ENCODE measurements at regions not wholly inside any gene's neighbourhood (a gene's known extent, or its start where the extent isn't known, plus 50 kb on each side); places are given as distances from the start of the nearest gene placed in this dataset.

GRCh38 chr17:71166311-71166710, 954.5 kb upstream of the SOX9 start:
- Histone ChIP-seq H3K27me3 (ENCODE audit: control insufficient read depth, insufficient read depth, low read length) (no peaks in the 10 kb centered on the region), H3K4me1 (ENCODE audit: control insufficient read depth, insufficient read depth, low read length) (no peaks in the 10 kb centered on the region), H3K9ac (ENCODE audit: low read length) (no peak overlapping the region), H3K4me3 (ENCODE audit: low read length) (no peak overlapping the region), H3K27ac (ENCODE audit: low read depth, low read length) (no peak overlapping the region), H3K36me3 (ENCODE audit: control insufficient read depth, insufficient read depth, low read length) (no peaks in the 10 kb centered on the region)

GRCh38 chr17:71168053-71168741, 952.6 kb upstream of the SOX9 start:
- H3K27me3 ChIP-seq (ENCODE audit: control insufficient read depth, insufficient read depth, low read length), result no peaks in the 10 kb centered on the region
- H3K27ac ChIP-seq (ENCODE audit: low read depth, low read length), result no peak overlapping the region
- H3K36me3 ChIP-seq (ENCODE audit: control insufficient read depth, insufficient read depth, low read length), result no peaks in the 10 kb centered on the region
- no peak overlapping the region for H3K4me3 ChIP-seq (ENCODE audit: low read length)
- no peaks in the 10 kb centered on the region for H3K4me1 ChIP-seq (ENCODE audit: control insufficient read depth, insufficient read depth, low read length)
- no peak overlapping the region for H3K9ac ChIP-seq (ENCODE audit: low read length)

GRCh38 chr17:71170070-71170469, 950.8 kb upstream of the SOX9 start:
- Histone ChIP-seq H3K4me3 (ENCODE audit: low read length) (no peak overlapping the region), H3K4me1 (ENCODE audit: control insufficient read depth, insufficient read depth, low read length) (no peaks in the 10 kb centered on the region), H3K9ac (ENCODE audit: low read length) (no peak overlapping the region), H3K27ac (ENCODE audit: low read depth, low read length) (no peak overlapping the region), H3K27me3 (ENCODE audit: control insufficient read depth, insufficient read depth, low read length) (no peaks in the 10 kb centered on the region), H3K36me3 (ENCODE audit: control insufficient read depth, insufficient read depth, low read length) (no peaks in the 10 kb centered on the region)

GRCh38 chr17:71171270-71171669, 949.5 kb upstream of the SOX9 start:
- Histone ChIP-seq H3K4me1 (ENCODE audit: control insufficient read depth, insufficient read depth, low read length) (no peaks in the 10 kb centered on the region), H3K27me3 (ENCODE audit: control insufficient read depth, insufficient read depth, low read length) (no peaks in the 10 kb centered on the region), H3K36me3 (ENCODE audit: control insufficient read depth, insufficient read depth, low read length) (no peaks in the 10 kb centered on the region), H3K4me3 (ENCODE audit: low read length) (no peak overlapping the region), H3K9ac (ENCODE audit: low read length) (no peak overlapping the region), H3K27ac (ENCODE audit: low read depth, low read length) (no peak overlapping the region)

- H3K27ac ChIP-seq (ENCODE audit: low read depth, low read length), result no peak overlapping the region
- H3K27me3 ChIP-seq (ENCODE audit: control insufficient read depth, insufficient read depth, low read length), result no peaks in the 10 kb centered on the region
- no peaks in the 10 kb centered on the region for H3K4me1 ChIP-seq (ENCODE audit: control insufficient read depth, insufficient read depth, low read length)
- no peaks in the 10 kb centered on the region for H3K36me3 ChIP-seq (ENCODE audit: control insufficient read depth, insufficient read depth, low read length)
- no peak overlapping the region for H3K4me3 ChIP-seq (ENCODE audit: low read length)
- H3K9ac ChIP-seq (ENCODE audit: low read length), result no peak overlapping the region
Measured at GRCh38 chr17:71173991-71174390, 946.8 kb upstream of the SOX9 start.

- H3K36me3 ChIP-seq (ENCODE audit: control insufficient read depth, insufficient read depth, low read length), result no peaks in the 10 kb centered on the region
- no peaks in the 10 kb centered on the region for H3K27me3 ChIP-seq (ENCODE audit: control insufficient read depth, insufficient read depth, low read length)
- no peak overlapping the region for H3K27ac ChIP-seq (ENCODE audit: low read depth, low read length)
- peaks cover 6% of the 10 kb centered on the region for H3K4me1 ChIP-seq (ENCODE audit: control insufficient read depth, insufficient read depth, low read length)
- no peak overlapping the region for H3K4me3 ChIP-seq (ENCODE audit: low read length)
- H3K9ac ChIP-seq (ENCODE audit: low read length), result no peak overlapping the region
Measured at GRCh38 chr17:71176331-71176730, 944.5 kb upstream of the SOX9 start.

GRCh38 chr17:71176928-71177443, 943.8 kb upstream of the SOX9 start:
- Histone ChIP-seq H3K4me3 (ENCODE audit: low read length) (no peak overlapping the region), H3K27ac (ENCODE audit: low read depth, low read length) (no peak overlapping the region)

GRCh38 chr17:71180801-71181385, 939.9 kb upstream of the SOX9 start:
- H3K4me1 ChIP-seq (ENCODE audit: control insufficient read depth, insufficient read depth, low read length), result peaks cover 6% of the 10 kb centered on the region
- peak overlapping the region; percentile 42 for H3K27ac ChIP-seq (ENCODE audit: low read depth, low read length)
- no peak overlapping the region for H3K9ac ChIP-seq (ENCODE audit: low read length)
- no peaks in the 10 kb centered on the region for H3K27me3 ChIP-seq (ENCODE audit: control insufficient read depth, insufficient read depth, low read length)
- no peak overlapping the region for H3K4me3 ChIP-seq (ENCODE audit: low read length)
- no peaks in the 10 kb centered on the region for H3K36me3 ChIP-seq (ENCODE audit: control insufficient read depth, insufficient read depth, low read length)

More at GRCh38 chr17:71176928-71177443, 943.8 kb upstream of the SOX9 start:
- Histone ChIP-seq H3K4me1 (ENCODE audit: control insufficient read depth, insufficient read depth, low read length) (peaks cover 6% of the 10 kb centered on the region), H3K9ac (ENCODE audit: low read length) (no peak overlapping the region), H3K36me3 (ENCODE audit: control insufficient read depth, insufficient read depth, low read length) (no peaks in the 10 kb centered on the region), H3K27me3 (ENCODE audit: control insufficient read depth, insufficient read depth, low read length) (no peaks in the 10 kb centered on the region)

GRCh38 chr17:71183066-71183660, 937.7 kb upstream of the SOX9 start:
- H3K27me3 ChIP-seq (ENCODE audit: control insufficient read depth, insufficient read depth, low read length), result no peaks in the 10 kb centered on the region
- H3K9ac ChIP-seq (ENCODE audit: low read length), result no peak overlapping the region
- H3K4me1 ChIP-seq (ENCODE audit: control insufficient read depth, insufficient read depth, low read length), result peaks cover 6% of the 10 kb centered on the region
- H3K36me3 ChIP-seq (ENCODE audit: control insufficient read depth, insufficient read depth, low read length), result no peaks in the 10 kb centered on the region
- no peak overlapping the region for H3K4me3 ChIP-seq (ENCODE audit: low read length)
- H3K27ac ChIP-seq (ENCODE audit: low read depth, low read length), result no peak overlapping the region

GRCh38 chr17:71184716-71185115, 936.1 kb upstream of the SOX9 start:
- Histone ChIP-seq H3K4me1 (ENCODE audit: control insufficient read depth, insufficient read depth, low read length) (peaks cover 6% of the 10 kb centered on the region), H3K27ac (ENCODE audit: low read depth, low read length) (no peak overlapping the region), H3K9ac (ENCODE audit: low read length) (no peak overlapping the region), H3K27me3 (ENCODE audit: control insufficient read depth, insufficient read depth, low read length) (no peaks in the 10 kb centered on the region), H3K36me3 (ENCODE audit: control insufficient read depth, insufficient read depth, low read length) (no peaks in the 10 kb centered on the region), H3K4me3 (ENCODE audit: low read length) (no peak overlapping the region)

GRCh38 chr17:71187145-71187878, 933.5 kb upstream of the SOX9 start:
- no peak overlapping the region for H3K27ac ChIP-seq (ENCODE audit: low read depth, low read length)
- H3K36me3 ChIP-seq (ENCODE audit: control insufficient read depth, insufficient read depth, low read length), result no peaks in the 10 kb centered on the region
- no peaks in the 10 kb centered on the region for H3K27me3 ChIP-seq (ENCODE audit: control insufficient read depth, insufficient read depth, low read length)
- H3K4me1 ChIP-seq (ENCODE audit: control insufficient read depth, insufficient read depth, low read length), result no peaks in the 10 kb centered on the region
- no peak overlapping the region for H3K4me3 ChIP-seq (ENCODE audit: low read length)
- no peak overlapping the region for H3K9ac ChIP-seq (ENCODE audit: low read length)

- H3K36me3 ChIP-seq (ENCODE audit: control insufficient read depth, insufficient read depth, low read length), result no peaks in the 10 kb centered on the region
- no peak overlapping the region for H3K27ac ChIP-seq (ENCODE audit: low read depth, low read length)
- H3K4me1 ChIP-seq (ENCODE audit: control insufficient read depth, insufficient read depth, low read length), result no peaks in the 10 kb centered on the region
- H3K27me3 ChIP-seq (ENCODE audit: control insufficient read depth, insufficient read depth, low read length), result no peaks in the 10 kb centered on the region
- H3K9ac ChIP-seq (ENCODE audit: low read length), result no peak overlapping the region
- H3K4me3 ChIP-seq (ENCODE audit: low read length), result no peak overlapping the region
Measured at GRCh38 chr17:71188811-71189492, 931.9 kb upstream of the SOX9 start.
